IMR-90 (cell line): ENCODE measurements at regions not wholly inside any gene's neighbourhood (a gene's known extent, or its start where the extent isn't known, plus 50 kb on each side); places are given as distances from the start of the nearest gene placed in this dataset.

Source experiments
- ATAC-seq: fragments of 200-7000 bp; cut with Tn5 transposase; 2 replicates; pipeline ENCODE4 v1.9.1; 2020; ENCODE audit warnings: low read depth, mild to moderate bottlenecking, moderate library complexity
- BruUV-seq: library from RNA; stranded (reverse); fragments of 400-500 nt; replicated peaks from 2 replicates; lab custom pipeline; 2021; lab: Mats Ljungman, UMichigan
- CTCF ChIA-PET: fragments of 300-600 bp; formaldehyde crosslinking; extraction: SDS; loops from one replicate; lab custom pipeline; 2021; ENCODE audit warnings: antibody characterized with exemption; lab: Yijun Ruan, JAX
- POLR2A ChIA-PET: fragments of 300-600 bp; sonication (Branson Sonifier 250); formaldehyde crosslinking; loops from one replicate; lab custom pipeline; 2022; ENCODE audit warnings: antibody characterized with exemption; ENCODE audit not compliant: unreplicated experiment; lab: Charles Lee
- DNase-seq: peaks from one replicate; pipeline ENCODE4 v3.0.0; 2013
- H2AFZ ChIP-seq: replicated peaks from 2 replicates; pipeline ENCODE3; 2013; ENCODE audit warnings: low read length, mild to moderate bottlenecking; ENCODE audit not compliant: poor library complexity
- H2AK5ac ChIP-seq: 2 replicates; pipeline ENCODE4 v1.6.1; 2013; ENCODE audit warnings: low read depth, low read length, inconsistent platforms
- H2AK9ac ChIP-seq: replicated peaks from 2 replicates; pipeline ENCODE3; 2013; ENCODE audit warnings: mild to moderate bottlenecking, low read depth, low read length, moderate library complexity; ENCODE audit not compliant: poor library complexity
- H2BK120ac ChIP-seq: 2 replicates; pipeline ENCODE4 v1.6.1; 2013; ENCODE audit warnings: low read depth, low read length, inconsistent platforms
- H2BK15ac ChIP-seq: 3 replicates; pipeline ENCODE4 v1.6.1; 2013; ENCODE audit warnings: low read depth, low read length, inconsistent platforms
- H2BK20ac ChIP-seq: 2 replicates; pipeline ENCODE4 v1.6.1; 2013; ENCODE audit warnings: low read depth, mild to moderate bottlenecking, inconsistent platforms, low read length, moderate library complexity
- H2BK5ac ChIP-seq: 2 replicates; pipeline ENCODE4 v1.6.1; 2013; ENCODE audit warnings: mild to moderate bottlenecking, low read depth, low read length, inconsistent platforms; ENCODE audit not compliant: poor library complexity, severe bottlenecking
- H3K14ac ChIP-seq: replicated peaks from 2 replicates; pipeline ENCODE4 v1.6.1; 2013; ENCODE audit warnings: low read depth, low read length, inconsistent platforms
- H3K18ac ChIP-seq: 2 replicates; pipeline ENCODE4 v1.6.1; 2013; ENCODE audit warnings: low read depth, low read length, control low read depth
- H3K23ac ChIP-seq: 2 replicates; pipeline ENCODE4 v1.6.1; 2013; ENCODE audit warnings: low read depth, low read length, inconsistent platforms
- H3K27ac ChIP-seq: 2 replicates; pipeline ENCODE4 v1.5.1; 2013; ENCODE audit warnings: mild to moderate bottlenecking, control low read depth, low read length; ENCODE audit not compliant: insufficient read depth
- H3K27me3 ChIP-seq: 2 replicates; pipeline ENCODE4 v1.6.1; 2013; ENCODE audit warnings: low read length; ENCODE audit not compliant: control insufficient read depth, insufficient read depth
- H3K36me3 ChIP-seq: 2 replicates; pipeline ENCODE4 v1.6.1; 2013; ENCODE audit warnings: low read length, mixed read lengths; ENCODE audit not compliant: control insufficient read depth, insufficient read depth
- H3K4ac ChIP-seq: 2 replicates; pipeline ENCODE4 v1.6.1; 2013; ENCODE audit warnings: low read depth, low read length, inconsistent platforms
- H3K4me1 ChIP-seq: 2 replicates; pipeline ENCODE4 v1.6.1; 2013; ENCODE audit warnings: low read length, mixed read lengths; ENCODE audit not compliant: control insufficient read depth, insufficient read depth
- H3K4me2 ChIP-seq: 2 replicates; pipeline ENCODE4 v1.6.1; 2013; ENCODE audit warnings: low read depth, mild to moderate bottlenecking, control low read depth, low read length, moderate library complexity
- H3K4me3 ChIP-seq: 2 replicates; pipeline ENCODE4 v1.5.1; 2013; ENCODE audit warnings: low read depth, mild to moderate bottlenecking, control low read depth, low read length, moderate library complexity; ENCODE audit not compliant: insufficient read depth
- H3K56ac ChIP-seq: 2 replicates; pipeline ENCODE4 v1.6.1; 2013; ENCODE audit warnings: low read length, inconsistent platforms; ENCODE audit not compliant: insufficient read depth; ENCODE audit errors: extremely low read depth
- H3K79me1 ChIP-seq, 2 experiments: 2 replicates each; pipeline ENCODE4 v1.6.1; 2013; ENCODE audit warnings: low read length in 2 of 2, inconsistent platforms in 1 of 2, low read depth in 1 of 2
- H3K9ac ChIP-seq: 2 replicates; pipeline ENCODE4 v1.6.1; 2013; ENCODE audit warnings: low read depth, low read length, control low read depth
- H3K9me1 ChIP-seq: 2 replicates; pipeline ENCODE4 v1.6.1; 2013; ENCODE audit warnings: low read length, inconsistent platforms; ENCODE audit not compliant: insufficient read depth
- H3K9me3 ChIP-seq: 2 replicates; pipeline ENCODE4 v1.6.1; 2013; ENCODE audit warnings: low read length; ENCODE audit not compliant: control insufficient read depth, insufficient read depth
- H4K20me1 ChIP-seq: 2 replicates; pipeline ENCODE4 v1.6.1; 2013; ENCODE audit warnings: low read length, inconsistent platforms; ENCODE audit not compliant: insufficient read depth
- H4K5ac ChIP-seq: 2 replicates; pipeline ENCODE4 v1.6.1; 2013; ENCODE audit warnings: mild to moderate bottlenecking, low read depth, low read length, control low read depth
- H4K8ac ChIP-seq, 2 experiments: 2 replicates each; pipeline ENCODE4 v1.6.1; 2013; ENCODE audit warnings: low read depth in 2 of 2, low read length in 2 of 2, control low read depth in 1 of 2, inconsistent platforms in 1 of 2
- H4K91ac ChIP-seq: 2 replicates; pipeline ENCODE4 v1.6.1; 2013; ENCODE audit warnings: low read depth, low read length, inconsistent platforms; ENCODE audit not compliant: insufficient read depth
- CEBPB ChIP-seq: IDR thresholded peaks from 2 replicates; pipeline ENCODE4 v1.6.1; 2012; ENCODE audit warnings: low read depth, low read length, improper control_type of control experiment
- MAFK ChIP-seq: IDR thresholded peaks from 2 replicates; pipeline ENCODE4 v1.6.1; 2012; ENCODE audit warnings: low read depth, low read length, improper control_type of control experiment
- RAD21 ChIP-seq: IDR thresholded peaks from 2 replicates; pipeline ENCODE4 v1.6.1; 2012; ENCODE audit warnings: low read length, improper control_type of control experiment
- RCOR1 ChIP-seq: IDR thresholded peaks from 2 replicates; pipeline ENCODE4 v1.6.1; 2012; ENCODE audit warnings: mild to moderate bottlenecking, low read length, improper control_type of control experiment; ENCODE audit not compliant: insufficient replicate concordance
- RFX5 ChIP-seq: IDR thresholded peaks from 2 replicates; pipeline ENCODE4 v1.8.0; 2012; ENCODE audit warnings: low read depth, mild to moderate bottlenecking, low read length, moderate library complexity
- WGBS, 2 experiments: methylation state at CpG; one replicate each; pipeline versions ENCODE4 v1.1.5 to v1.1.7; 2013; ENCODE audit warnings: missing lambda C conversion rate in 2 of 2; ENCODE audit not compliant: insufficient read length in 1 of 2; ENCODE audit errors: extremely low coverage in 2 of 2; 5-methylcytosine and 5-hydroxymethylcytosine counted together
- dilution Hi-C: fragments of 300-500 bp; cut with HindIII; formaldehyde crosslinking; loops from one replicate; pipeline ENCODE4 v1.14.3; 2018; ENCODE audit warnings: low sequenced_read_pairs; ENCODE audit not compliant: unreplicated experiment
- in situ Hi-C: fragments of 300-500 bp; cut with MboI; formaldehyde crosslinking; loops from 3 replicates; pipeline ENCODE4 v1.14.3; 2019; ENCODE audit warnings: low sequenced_read_pairs, inconsistent platforms, mixed read lengths
- intact Hi-C: fragments of 100-400 bp; cut with micrococcal nuclease; formaldehyde crosslinking; loops from 2 replicates; pipeline ENCODE4 v1.10.0; 2022

DNA sequence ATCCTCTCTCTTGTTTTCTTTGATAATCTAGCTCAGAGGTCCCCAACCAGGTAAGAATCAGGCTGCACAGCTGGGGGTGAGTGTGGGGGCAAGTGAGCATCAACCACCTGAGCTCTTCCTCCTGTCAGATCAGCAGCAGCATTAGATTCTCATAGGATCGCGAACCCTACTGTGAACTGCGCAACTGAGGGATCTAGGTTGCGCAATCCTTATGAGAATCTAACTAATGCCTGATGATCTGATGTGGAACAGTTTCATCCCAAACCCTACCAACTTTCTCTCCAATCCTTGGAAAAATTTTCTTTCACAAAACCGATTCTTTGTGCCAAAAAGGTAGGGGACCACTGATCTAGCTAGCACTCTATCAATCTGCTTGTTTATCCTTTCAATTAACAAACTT is 678.3 kb downstream of the CBLN2 start:
- Histone ChIP-seq H4K8ac (no peak overlapping the region), H4K20me1 (no peaks in the 10 kb centered on the region), H3K4me3 (no peak overlapping the region), H3K14ac (no peak overlapping the region), H2AK9ac (no peak overlapping the region), H4K91ac (no peak overlapping the region), H2BK20ac (no peak overlapping the region), H3K56ac (no peak overlapping the region), H2AFZ (no peak overlapping the region), H3K79me1 (no peaks in the 10 kb centered on the region), H3K4ac (no peak overlapping the region), H3K18ac (no peak overlapping the region), H4K5ac (no peak overlapping the region), H2BK120ac (no peak overlapping the region), H3K4me1 (no peaks in the 10 kb centered on the region), H3K27me3 (no peaks in the 10 kb centered on the region), H2AK5ac (no peak overlapping the region), H3K9me1 (no peaks in the 10 kb centered on the region), H3K9ac (no peak overlapping the region), H3K36me3 (no peaks in the 10 kb centered on the region), H2BK5ac (no peak overlapping the region), H2BK15ac (no peak overlapping the region), H3K23ac (no peak overlapping the region), H3K4me2 (no peak overlapping the region), H3K9me3 (peaks cover 3% of the 10 kb centered on the region), H3K27ac (no peak overlapping the region)
- in situ Hi-C loops: no loop called here
- no CpG with 5 or more reads among the region's 5 CpGs for WGBS, 2 experiments
- TF ChIP-seq RCOR1 (no peak), CEBPB (peak; percentile 81), RAD21 (no peak), MAFK (no peak), RFX5 (no peak)
- DNase-seq (no peak), ATAC-seq (no peak)
- dilution Hi-C loops: no loop called here
- ChIA-PET CTCF (no interaction called here), POLR2A (no interaction called here)
- intact Hi-C loops: no loop called here
- no TSS peak for BruUV-seq
